GM21447 (cell line): ENCODE measurements at regions not wholly inside any gene's neighbourhood (a gene's known extent, or its start where the extent isn't known, plus 50 kb on each side); places are given as distances from the start of the nearest gene placed in this dataset.

Experiments used
- ATAC-seq: cut with Tn5 transposase; IDR thresholded peaks from one replicate; pipeline ENCODE4 v1.9.1; 2021; ENCODE audit not compliant: unreplicated experiment

DNA sequence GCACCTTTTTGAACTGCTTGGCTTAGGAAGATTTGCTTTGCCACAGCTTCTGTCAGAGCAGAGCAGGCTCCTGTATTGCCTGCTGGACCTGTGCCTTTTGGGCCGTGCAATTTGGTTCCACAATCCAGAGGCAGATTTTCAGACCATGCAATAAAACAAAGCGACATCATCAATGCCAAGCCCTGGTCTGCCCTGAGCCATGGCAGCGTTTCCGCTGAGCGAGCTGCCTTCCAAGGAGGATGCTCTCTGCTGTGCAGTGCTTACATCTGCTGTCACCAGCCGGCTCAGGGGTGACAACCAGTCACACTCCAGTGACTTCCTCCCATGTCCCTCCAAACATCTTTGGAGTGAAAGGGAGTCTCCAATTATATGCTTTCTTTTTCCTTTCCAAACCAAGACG is 282.2 kb downstream of the CDH26 start:
- ATAC-seq, result no peak

DNA sequence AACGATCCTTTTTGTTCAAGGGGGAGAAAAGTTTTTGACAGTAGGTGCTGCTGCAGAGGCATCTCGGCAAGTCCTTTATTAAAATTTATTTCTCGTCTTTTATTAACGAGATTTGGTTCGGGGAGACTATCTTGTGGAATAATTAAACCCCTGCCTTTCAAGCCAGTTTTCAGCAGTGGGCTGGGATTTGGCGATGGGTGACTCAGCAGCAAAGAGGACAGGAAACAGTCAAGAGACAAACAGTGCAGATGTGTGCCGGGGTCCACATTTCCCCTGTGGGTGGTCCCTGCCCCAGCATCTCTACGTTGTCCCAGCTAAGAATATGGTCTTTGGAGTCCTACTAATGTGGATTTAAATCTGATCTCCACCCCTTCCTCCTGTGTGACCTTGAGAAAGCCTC is 282.8 kb downstream of the CDH26 start:
- no peak for ATAC-seq

- ATAC-seq, result no peak
Measured at GRCh38 chr20:60242836-60243505, 284.7 kb downstream of the CDH26 start.

GRCh38 chr20:60244373-60245146 is 286.3 kb downstream of the CDH26 start:
- no peak for ATAC-seq

DNA sequence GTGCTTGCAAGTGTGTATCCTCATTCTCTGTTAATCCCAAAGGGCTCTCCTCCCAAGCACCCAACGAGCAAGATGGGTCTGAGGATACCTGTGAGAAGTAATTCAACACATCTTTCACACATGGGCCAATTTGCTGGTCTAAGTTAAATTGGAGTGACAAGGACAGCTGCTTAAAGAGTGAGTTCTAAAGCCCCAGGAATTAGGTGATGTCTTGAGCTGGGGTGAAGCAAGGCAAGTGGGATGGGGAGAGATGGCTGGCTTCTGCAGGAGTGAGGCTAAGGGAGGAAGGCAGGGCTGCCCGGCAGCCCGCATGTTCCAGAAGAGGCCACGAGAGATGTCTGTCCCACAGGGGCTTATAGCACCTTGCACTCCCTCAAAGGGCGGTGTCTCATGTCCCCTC is 288.5 kb downstream of the CDH26 start:
- ATAC-seq, result no peak

- no peak for ATAC-seq
Measured at GRCh38 chr20:60249436-60249835, 291.2 kb downstream of the CDH26 start.

- no peak for ATAC-seq
Measured at GRCh38 chr20:60250251-60250650, 292.0 kb downstream of the CDH26 start.

DNA sequence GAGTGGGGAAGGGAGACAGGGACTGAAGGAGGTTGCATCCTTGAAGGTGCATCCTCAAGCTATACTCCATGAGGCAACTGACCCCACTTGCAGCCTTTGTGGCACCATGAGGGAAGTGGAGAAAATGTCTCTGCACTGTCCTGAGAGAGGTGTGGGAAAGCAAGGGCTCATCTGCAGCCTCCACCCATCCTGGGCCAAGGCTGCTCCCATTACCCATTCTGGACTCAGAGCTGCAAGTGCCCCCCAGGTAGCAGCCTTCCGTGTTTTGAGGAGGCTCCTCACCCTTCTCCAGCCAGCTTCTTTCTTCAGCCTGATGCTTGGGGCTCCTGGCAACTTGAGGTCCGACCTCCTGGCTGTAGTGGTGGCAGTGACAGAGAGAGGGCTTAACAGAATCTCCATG is 294.6 kb downstream of the CDH26 start:
- no peak for ATAC-seq

DNA sequence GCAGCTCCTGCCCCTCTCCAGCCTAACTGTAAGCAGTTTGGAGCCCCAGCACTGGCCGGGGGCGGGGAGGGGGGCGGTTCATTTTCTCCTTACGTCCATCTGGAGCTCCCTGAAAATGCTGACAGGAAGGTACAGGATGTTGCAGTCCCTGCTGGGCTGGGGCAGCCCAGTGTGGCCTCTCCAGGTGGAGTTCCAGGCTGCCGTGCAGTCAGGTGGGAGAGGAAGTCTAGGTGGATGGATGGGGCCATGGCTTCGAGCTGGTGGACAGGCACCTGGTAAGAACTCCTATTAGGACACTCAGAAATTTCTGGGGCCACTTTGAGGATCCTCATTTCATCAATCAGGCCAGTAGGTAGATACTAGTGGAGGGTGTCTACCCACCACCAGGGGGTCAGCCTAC is 295.2 kb downstream of the CDH26 start:
- no peak for ATAC-seq

- no peak for ATAC-seq
Measured at GRCh38 chr20:60254901-60255411, 296.7 kb downstream of the CDH26 start.

DNA sequence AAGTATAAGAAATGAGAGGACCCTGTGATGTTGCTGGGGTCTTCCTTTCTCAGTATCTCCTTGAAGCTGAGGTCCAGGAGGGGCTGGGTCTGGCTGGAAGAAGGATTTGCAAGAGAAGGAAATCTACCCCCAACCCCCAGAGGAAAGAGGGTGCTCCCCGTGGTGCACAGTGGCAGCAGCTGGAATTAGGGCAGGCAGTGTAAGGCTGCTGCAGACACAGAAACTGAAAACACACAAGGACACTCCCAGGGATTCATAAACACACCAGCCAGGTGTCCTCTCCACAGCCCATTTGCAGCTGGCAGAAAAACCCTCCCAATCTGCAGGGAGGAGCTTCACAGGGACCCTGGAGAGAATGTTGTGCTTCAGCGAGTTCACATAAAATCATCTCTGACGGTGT is 297.2 kb downstream of the CDH26 start:
- ATAC-seq, result no peak

- ATAC-seq, result no peak
Measured at GRCh38 chr20:60255866-60256265, 297.6 kb downstream of the CDH26 start.

- no peak for ATAC-seq
Measured at GRCh38 chr20:60256811-60257210, 298.6 kb downstream of the CDH26 start.

- ATAC-seq, result no peak
Measured at GRCh38 chr20:60257671-60258070, 299.4 kb downstream of the CDH26 start.

DNA sequence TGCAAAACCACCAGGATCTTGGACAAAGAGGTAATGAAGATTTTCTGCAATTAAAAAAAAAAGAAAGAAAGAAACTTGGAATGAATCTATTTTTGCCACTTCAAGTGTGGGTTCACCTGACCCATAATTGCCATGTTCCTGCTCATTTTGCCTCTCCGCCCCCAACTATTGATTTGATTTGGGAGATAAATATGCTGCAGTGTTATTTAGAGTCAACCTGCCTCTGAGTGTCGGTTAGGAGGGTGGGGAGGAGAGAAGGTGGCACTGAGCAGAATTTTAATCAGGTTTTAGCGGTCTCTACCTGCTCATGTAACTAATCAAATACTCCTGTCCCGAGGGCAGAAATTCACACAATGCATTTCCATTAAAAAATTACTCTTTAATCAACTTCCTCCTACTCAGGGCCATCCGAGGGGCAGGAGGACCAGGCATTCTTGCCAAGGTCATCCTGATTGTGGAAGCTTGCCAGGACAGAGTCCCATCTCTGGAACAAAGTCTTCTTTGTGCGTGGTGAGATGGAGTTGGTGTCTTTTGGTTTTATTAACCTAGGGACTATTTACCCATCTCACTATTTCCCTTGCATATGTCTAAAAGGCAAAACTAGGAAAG is 300.1 kb downstream of the CDH26 start:
- ATAC-seq, result no peak

- no peak for ATAC-seq
Measured at GRCh38 chr20:60261333-60261732, 303.1 kb downstream of the CDH26 start.

DNA sequence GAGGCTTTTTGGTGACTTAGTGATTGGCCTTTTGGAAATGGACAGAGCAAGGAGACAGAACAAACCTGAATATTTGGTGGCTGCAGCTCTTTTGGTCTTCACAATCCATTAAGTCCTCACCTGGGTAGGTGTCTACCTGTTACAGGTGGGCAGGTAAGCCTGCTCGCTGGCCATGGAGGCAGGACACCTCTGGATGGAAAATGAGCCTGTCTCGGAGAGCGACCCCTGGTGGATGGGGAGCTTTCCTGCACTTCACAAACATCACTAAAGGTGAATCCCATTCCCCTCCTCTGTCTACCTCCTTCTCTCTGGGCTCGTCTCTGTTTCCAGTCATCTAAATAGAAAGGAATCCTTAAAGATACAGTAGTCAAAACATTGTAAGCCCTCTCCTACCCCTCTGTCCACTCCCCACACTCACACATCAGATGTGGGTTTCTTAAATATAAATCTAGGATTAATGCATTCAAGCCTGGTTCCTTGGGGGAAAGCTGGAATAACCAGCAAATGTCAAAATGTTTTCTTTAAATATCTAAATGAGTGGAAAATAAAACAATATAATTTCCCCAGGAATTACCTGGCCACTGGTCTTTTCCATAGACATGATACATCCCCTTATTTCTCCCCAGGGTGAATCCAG is 304.9 kb downstream of the CDH26 start:
- ATAC-seq, result no peak

GRCh38 chr20:60263725-60264709 is 305.8 kb downstream of the CDH26 start:
- ATAC-seq, result no peak

- ATAC-seq, result no peak
Measured at GRCh38 chr20:60266177-60266823, 308.1 kb downstream of the CDH26 start.

DNA sequence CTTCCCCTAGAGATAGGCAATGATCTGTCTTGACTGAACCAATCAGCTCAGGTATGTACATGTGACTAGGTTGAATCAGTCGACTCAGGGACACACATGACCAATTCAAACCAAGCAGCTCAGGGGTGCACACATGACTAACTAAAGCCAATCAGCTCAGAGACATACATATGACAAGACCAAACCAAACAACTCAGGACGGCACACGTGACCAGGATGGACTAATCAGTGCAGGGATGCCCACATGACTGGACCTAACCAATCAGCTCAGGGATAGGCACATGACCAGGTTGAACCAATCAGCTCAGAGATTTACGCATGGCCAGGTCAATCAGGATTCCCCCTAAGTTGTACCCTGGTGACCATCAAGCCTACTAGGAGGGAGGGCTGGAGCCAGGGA is 310.3 kb downstream of the CDH26 start:
- no peak for ATAC-seq
